IPS-18a (cell line): ENCODE measurements at regions not wholly inside any gene's neighbourhood (a gene's known extent, or its start where the extent isn't known, plus 50 kb on each side); places are given as distances from the start of the nearest gene placed in this dataset.

Experiments
- H3K27ac ChIP-seq: one replicate; pipeline ENCODE4 v1.5.1; 2013; ENCODE audit warnings: low read length
- H3K27me3 ChIP-seq: one replicate; pipeline ENCODE4 v1.6.1; 2013; ENCODE audit warnings: mild to moderate bottlenecking, low read length; ENCODE audit not compliant: control insufficient read depth, insufficient read depth
- H3K36me3 ChIP-seq: one replicate; pipeline ENCODE4 v1.6.1; 2013; ENCODE audit warnings: low read depth, low read length; ENCODE audit not compliant: control insufficient read depth
- H3K4me1 ChIP-seq: one replicate; pipeline ENCODE4 v1.6.1; 2013; ENCODE audit warnings: low read depth, low read length; ENCODE audit not compliant: control insufficient read depth
- H3K4me3 ChIP-seq: one replicate; pipeline ENCODE4 v1.5.1; 2013; ENCODE audit warnings: low read length
- H3K9ac ChIP-seq: one replicate; pipeline ENCODE4 v1.6.1; 2013; ENCODE audit warnings: mild to moderate bottlenecking, low read length, moderate library complexity
- H3K9me3 ChIP-seq: one replicate; pipeline ENCODE4 v1.6.1; 2013; ENCODE audit warnings: low read depth, low read length; ENCODE audit not compliant: control insufficient read depth

GRCh38 chr16:79909571-79909970 is 309.0 kb upstream of the MAF start:
- Histone ChIP-seq H3K36me3 (no peaks in the 10 kb centered on the region), H3K27me3 (no peaks in the 10 kb centered on the region), H3K27ac (no peak overlapping the region), H3K4me3 (no peak overlapping the region), H3K4me1 (no peaks in the 10 kb centered on the region), H3K9me3 (no peaks in the 10 kb centered on the region), H3K9ac (no peak overlapping the region)

GRCh38 chr16:79903471-79903870 is 302.9 kb upstream of the MAF start:
- H3K27me3 ChIP-seq: no peaks in the 10 kb centered on the region
- H3K9ac ChIP-seq: no peak overlapping the region

GRCh38 chr16:79902351-79902750 is 301.8 kb upstream of the MAF start:
- Histone ChIP-seq H3K36me3 (no peaks in the 10 kb centered on the region), H3K27me3 (no peaks in the 10 kb centered on the region), H3K9me3 (no peaks in the 10 kb centered on the region), H3K9ac (no peak overlapping the region), H3K4me3 (no peak overlapping the region), H3K4me1 (no peaks in the 10 kb centered on the region), H3K27ac (no peak overlapping the region)

More at GRCh38 chr16:79903471-79903870, 302.9 kb upstream of the MAF start:
- Histone ChIP-seq H3K4me3 (no peak overlapping the region), H3K36me3 (no peaks in the 10 kb centered on the region), H3K27ac (no peak overlapping the region), H3K9me3 (no peaks in the 10 kb centered on the region), H3K4me1 (no peaks in the 10 kb centered on the region)

- H3K27me3 ChIP-seq: no peaks in the 10 kb centered on the region
- H3K4me1 ChIP-seq: no peaks in the 10 kb centered on the region
- H3K4me3 ChIP-seq: no peak overlapping the region
- H3K9me3 ChIP-seq: no peaks in the 10 kb centered on the region
- no peaks in the 10 kb centered on the region for H3K36me3 ChIP-seq
- H3K27ac ChIP-seq: no peak overlapping the region
- H3K9ac ChIP-seq: no peak overlapping the region
Observed at GRCh38 chr16:79901522-79901921, 301.0 kb upstream of the MAF start.

GRCh38 chr16:79899716-79900115 is 299.2 kb upstream of the MAF start:
- H3K9ac ChIP-seq: no peak overlapping the region
- H3K4me3 ChIP-seq: no peak overlapping the region
- no peaks in the 10 kb centered on the region for H3K4me1 ChIP-seq
- no peaks in the 10 kb centered on the region for H3K9me3 ChIP-seq
- no peak overlapping the region for H3K27ac ChIP-seq
- H3K36me3 ChIP-seq: no peaks in the 10 kb centered on the region
- H3K27me3 ChIP-seq: no peaks in the 10 kb centered on the region

- no peaks in the 10 kb centered on the region for H3K36me3 ChIP-seq
- H3K4me1 ChIP-seq: no peaks in the 10 kb centered on the region
- H3K27ac ChIP-seq: no peak overlapping the region
- H3K27me3 ChIP-seq: no peaks in the 10 kb centered on the region
- H3K4me3 ChIP-seq: no peak overlapping the region
- no peak overlapping the region for H3K9ac ChIP-seq
- H3K9me3 ChIP-seq: no peaks in the 10 kb centered on the region
Observed at GRCh38 chr16:79899316-79899715, 298.8 kb upstream of the MAF start.

- H3K9ac ChIP-seq: no peak overlapping the region
- no peaks in the 10 kb centered on the region for H3K4me1 ChIP-seq
- no peaks in the 10 kb centered on the region for H3K9me3 ChIP-seq
- no peaks in the 10 kb centered on the region for H3K36me3 ChIP-seq
- no peak overlapping the region for H3K4me3 ChIP-seq
- no peak overlapping the region for H3K27ac ChIP-seq
- no peaks in the 10 kb centered on the region for H3K27me3 ChIP-seq
Observed at GRCh38 chr16:79898703-79899102, 298.2 kb upstream of the MAF start.

- no peaks in the 10 kb centered on the region for H3K9me3 ChIP-seq
- no peaks in the 10 kb centered on the region for H3K27me3 ChIP-seq
- no peak overlapping the region for H3K27ac ChIP-seq
- H3K36me3 ChIP-seq: no peaks in the 10 kb centered on the region
- no peak overlapping the region for H3K9ac ChIP-seq
- H3K4me3 ChIP-seq: no peak overlapping the region
- no peaks in the 10 kb centered on the region for H3K4me1 ChIP-seq
Observed at GRCh38 chr16:79897453-79898146, 297.1 kb upstream of the MAF start.

- Histone ChIP-seq H3K27me3 (no peaks in the 10 kb centered on the region), H3K27ac (no peak overlapping the region), H3K4me1 (no peaks in the 10 kb centered on the region)
Observed at GRCh38 chr16:79897104-79897452, 296.5 kb upstream of the MAF start.

GRCh38 chr16:79895917-79896203 is 295.3 kb upstream of the MAF start:
- H3K9me3 ChIP-seq: no peaks in the 10 kb centered on the region
- H3K4me3 ChIP-seq: no peak overlapping the region
- no peaks in the 10 kb centered on the region for H3K4me1 ChIP-seq
- H3K27ac ChIP-seq: no peak overlapping the region
- no peaks in the 10 kb centered on the region for H3K36me3 ChIP-seq
- H3K9ac ChIP-seq: no peak overlapping the region
- H3K27me3 ChIP-seq: no peaks in the 10 kb centered on the region

More at GRCh38 chr16:79897104-79897452, 296.5 kb upstream of the MAF start:
- no peaks in the 10 kb centered on the region for H3K36me3 ChIP-seq
- H3K9ac ChIP-seq: no peak overlapping the region
- H3K9me3 ChIP-seq: no peaks in the 10 kb centered on the region
- H3K4me3 ChIP-seq: no peak overlapping the region

- H3K27ac ChIP-seq: no peak overlapping the region
- H3K36me3 ChIP-seq: no peaks in the 10 kb centered on the region
- H3K9ac ChIP-seq: no peak overlapping the region
- no peaks in the 10 kb centered on the region for H3K9me3 ChIP-seq
- H3K27me3 ChIP-seq: no peaks in the 10 kb centered on the region
- no peaks in the 10 kb centered on the region for H3K4me1 ChIP-seq
- H3K4me3 ChIP-seq: no peak overlapping the region
Observed at GRCh38 chr16:79895053-79895916, 294.7 kb upstream of the MAF start.

- no peak overlapping the region for H3K4me3 ChIP-seq
- no peaks in the 10 kb centered on the region for H3K9me3 ChIP-seq
- no peaks in the 10 kb centered on the region for H3K4me1 ChIP-seq
- no peak overlapping the region for H3K27ac ChIP-seq
- no peaks in the 10 kb centered on the region for H3K27me3 ChIP-seq
- H3K36me3 ChIP-seq: no peaks in the 10 kb centered on the region
- H3K9ac ChIP-seq: no peak overlapping the region
Observed at GRCh38 chr16:79893445-79893844, 292.9 kb upstream of the MAF start.
